ENCODE measurements at regions not wholly inside any gene's neighbourhood (a gene's known extent, or its start where the extent isn't known, plus 50 kb on each side); places are given as distances from the start of the nearest gene placed in this dataset.

GRCh38 chr7:42673951-42674350 lies 237.9 kb downstream of the C7orf25 start:
- TF ChIP-seq CTCF (IDR thresholded peaks at IDR 0.05; ENCODE audit: borderline replicate concordance, insufficient read depth, low read depth, low read length), result no peak
- H3K4me3 ChIP-seq (ENCODE audit: low read depth, low read length), result no peak overlapping the region

GRCh38 chr7:42672339-42672999 lies 239.4 kb downstream of the C7orf25 start:
- no peak overlapping the region for H3K4me3 ChIP-seq (ENCODE audit: low read depth, low read length)
- no peak for TF ChIP-seq CTCF (IDR thresholded peaks at IDR 0.05; ENCODE audit: borderline replicate concordance, insufficient read depth, low read depth, low read length)

GRCh38 chr7:42671627-42672026 lies 240.2 kb downstream of the C7orf25 start:
- no peak overlapping the region for H3K4me3 ChIP-seq (ENCODE audit: low read depth, low read length)
- TF ChIP-seq CTCF (IDR thresholded peaks at IDR 0.05; ENCODE audit: borderline replicate concordance, insufficient read depth, low read depth, low read length), result no peak

- no peak overlapping the region for H3K4me3 ChIP-seq (ENCODE audit: low read depth, low read length)
- TF ChIP-seq CTCF (IDR thresholded peaks at IDR 0.05; ENCODE audit: borderline replicate concordance, insufficient read depth, low read depth, low read length), result no peak
Measured at GRCh38 chr7:42666994-42667393, 244.9 kb downstream of the C7orf25 start.

GRCh38 chr7:42662862-42663261 lies 249.0 kb downstream of the C7orf25 start:
- H3K4me3 ChIP-seq (ENCODE audit: low read depth, low read length), result no peak overlapping the region
- TF ChIP-seq CTCF (IDR thresholded peaks at IDR 0.05; ENCODE audit: borderline replicate concordance, insufficient read depth, low read depth, low read length), result no peak

- no peak for TF ChIP-seq CTCF (IDR thresholded peaks at IDR 0.05; ENCODE audit: borderline replicate concordance, insufficient read depth, low read depth, low read length)
- no peak overlapping the region for H3K4me3 ChIP-seq (ENCODE audit: low read depth, low read length)
Measured at GRCh38 chr7:42661312-42661711, 250.6 kb downstream of the C7orf25 start.

- H3K4me3 ChIP-seq (ENCODE audit: low read depth, low read length), result no peak overlapping the region
- TF ChIP-seq CTCF (IDR thresholded peaks at IDR 0.05; ENCODE audit: borderline replicate concordance, insufficient read depth, low read depth, low read length), result no peak
Measured at GRCh38 chr7:42650701-42651100, 261.2 kb downstream of the C7orf25 start.

Measured in GM12875 (cell line).